GM12874 (cell line): ENCODE measurements at regions not wholly inside any gene's neighbourhood (a gene's known extent, or its start where the extent isn't known, plus 50 kb on each side); places are given as distances from the start of the nearest gene placed in this dataset.

Source experiments
- CTCF ChIP-seq: IDR thresholded peaks from 2 replicates; pipeline ENCODE4 v1.5.1; 2011; ENCODE audit warnings: low read depth, mild to moderate bottlenecking, control low read depth, low read length, moderate library complexity; ENCODE audit not compliant: insufficient read depth

DNA sequence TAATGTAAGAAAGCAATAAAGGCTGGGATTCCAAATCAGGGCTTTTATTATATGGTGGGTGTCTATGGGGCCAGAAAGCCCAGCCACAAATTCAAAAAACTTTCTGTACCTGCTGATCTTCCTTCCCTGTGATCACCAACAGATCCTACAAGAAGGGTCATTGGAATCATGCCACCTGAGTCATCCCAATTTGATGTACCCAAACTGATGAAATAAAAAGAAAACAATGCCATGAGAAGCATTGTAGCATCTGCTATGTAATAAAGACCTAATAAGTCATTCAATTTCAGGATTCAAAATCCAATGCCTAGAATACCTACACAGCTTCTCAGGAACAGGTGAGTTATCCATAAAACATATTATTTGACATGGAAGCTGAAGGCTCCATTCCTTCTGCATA, 228.8 kb downstream of the DKK1 start:
- no peak for TF ChIP-seq CTCF

DNA sequence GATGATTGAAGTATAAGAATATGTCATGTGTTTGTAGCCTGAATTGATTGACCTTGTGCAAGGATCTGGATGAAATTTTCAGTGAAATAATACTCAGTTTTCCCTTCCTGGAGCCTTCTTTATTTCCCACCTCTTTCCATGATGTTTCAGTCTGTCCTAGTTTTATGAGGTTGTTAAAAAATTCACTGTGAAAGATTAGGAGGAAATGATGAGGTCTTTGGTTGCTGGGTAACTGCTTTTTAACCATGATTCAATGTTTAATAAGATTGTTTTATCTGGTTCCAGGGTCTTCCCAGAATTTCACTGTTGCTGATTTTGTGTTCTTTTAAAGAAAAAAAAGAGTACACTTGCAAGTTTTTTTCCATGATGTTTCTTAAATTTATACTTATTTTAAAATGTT, 221.5 kb downstream of the MBL2 start:
- TF ChIP-seq CTCF: no peak

GRCh38 chr10:52558090-52558489, 214.5 kb downstream of the MBL2 start:
- TF ChIP-seq CTCF: no peak

- TF ChIP-seq CTCF: no peak
Measured at GRCh38 chr10:52561322-52561721, 211.3 kb downstream of the MBL2 start.

DNA sequence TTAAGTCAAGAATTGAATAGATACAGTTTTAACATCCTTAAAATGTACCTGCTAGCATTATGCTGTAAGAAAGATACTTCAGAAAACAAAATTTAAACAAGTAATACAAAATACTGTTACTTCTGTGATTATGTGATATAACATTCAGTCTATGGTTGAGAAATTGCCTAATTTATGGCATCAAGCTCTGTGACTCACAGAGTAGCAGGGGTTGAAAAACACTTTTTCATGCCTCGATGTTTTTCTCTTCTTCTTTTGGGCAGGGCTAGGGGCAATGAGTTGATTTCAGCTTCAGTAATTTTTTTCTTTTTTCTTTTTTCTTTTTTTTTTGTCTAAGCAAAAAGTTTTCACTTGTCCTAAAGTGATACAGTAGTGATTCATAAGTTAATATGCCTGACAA, 209.2 kb downstream of the MBL2 start:
- no peak for TF ChIP-seq CTCF

DNA sequence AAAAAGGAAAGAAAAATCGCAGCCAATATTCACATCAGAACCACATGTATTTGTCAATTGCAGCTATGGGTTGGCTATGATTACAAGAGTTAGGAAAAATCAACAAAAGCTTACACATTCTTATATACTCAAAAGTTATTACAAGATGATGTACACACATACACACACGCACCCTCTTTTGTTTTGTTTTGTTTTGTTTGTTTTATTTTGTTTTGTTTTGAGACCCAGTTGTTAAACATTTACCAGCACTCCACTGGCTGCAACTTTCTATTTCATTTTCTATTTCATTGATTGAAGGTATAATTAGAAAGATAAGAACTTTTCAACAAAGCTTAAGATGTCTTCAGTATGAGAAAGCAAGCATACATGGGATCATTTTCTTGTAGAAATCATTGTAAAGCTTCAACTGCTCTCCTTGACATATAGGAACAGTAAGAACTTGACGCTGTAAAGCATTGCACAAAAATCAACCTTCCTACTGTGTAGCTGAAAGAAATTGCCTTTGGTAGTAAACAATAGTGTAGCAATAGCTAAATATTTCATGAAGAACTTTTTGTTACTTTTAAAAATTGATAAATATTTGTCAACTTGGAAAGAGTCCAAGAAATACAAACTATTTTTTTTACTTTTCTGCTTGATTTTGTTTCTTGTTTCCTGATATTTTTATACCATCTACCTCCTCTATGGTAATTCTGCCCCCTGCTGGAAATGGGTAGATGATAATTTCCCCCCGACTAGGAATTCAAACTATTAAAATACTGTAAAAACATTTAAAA, 205.9 kb downstream of the MBL2 start:
- TF ChIP-seq CTCF: no peak

DNA sequence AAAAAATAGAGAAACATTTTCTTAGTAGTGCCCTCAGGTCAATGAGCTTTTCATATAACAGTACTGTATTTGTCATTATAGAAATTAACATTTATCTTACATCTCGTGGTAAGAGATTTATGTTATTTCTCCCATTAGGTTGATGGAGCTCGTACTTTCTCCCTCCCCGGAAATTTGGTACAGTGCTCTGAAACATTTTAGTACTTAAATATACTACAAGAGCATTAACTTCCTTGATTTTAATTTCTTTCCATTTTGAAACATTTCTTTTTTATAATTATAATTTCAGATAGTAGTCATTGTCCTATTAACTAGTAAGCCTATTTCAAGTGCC, 205.4 kb downstream of the MBL2 start:
- no peak for TF ChIP-seq CTCF
